ENCODE measurements at regions not wholly inside any gene's neighbourhood (a gene's known extent, or its start where the extent isn't known, plus 50 kb on each side); places are given as distances from the start of the nearest gene placed in this dataset.

DNA sequence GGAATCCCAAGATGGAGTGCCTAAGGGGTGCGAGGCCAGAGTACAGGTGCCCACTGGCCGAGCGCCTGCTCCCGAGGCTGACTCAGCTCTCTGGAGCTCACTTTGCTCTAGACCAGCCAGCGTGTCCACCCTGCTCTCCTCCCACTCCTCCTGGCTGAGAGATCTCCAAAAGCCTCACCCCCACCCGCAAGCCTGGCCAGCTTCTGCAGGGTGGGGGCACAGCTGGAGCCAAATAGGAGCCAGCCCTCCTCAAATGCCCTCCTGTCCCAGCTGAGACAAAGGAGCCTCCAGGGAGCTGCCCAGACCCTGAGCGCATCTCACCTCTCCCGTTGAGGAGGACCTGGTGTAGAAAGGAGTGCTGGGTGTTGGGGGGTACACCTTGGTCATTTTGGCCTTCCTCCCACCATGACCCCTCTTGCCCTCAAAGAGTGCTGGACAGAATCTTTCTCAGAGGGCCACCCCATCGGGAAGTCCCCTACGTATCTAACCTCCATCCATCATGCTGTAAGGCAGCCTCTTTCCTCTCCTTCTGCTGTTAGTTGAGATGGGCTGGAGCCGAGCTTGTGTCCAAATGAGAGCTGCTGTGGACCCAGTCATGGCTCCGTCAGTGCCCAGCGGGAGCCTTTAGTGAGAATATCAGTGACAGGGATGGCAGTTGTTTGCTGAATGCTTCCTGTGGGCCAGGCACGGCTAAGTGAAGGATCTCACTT is 123.9 kb upstream of the VSTM2B start:
- Histone ChIP-seq H3K4ac (replicated peaks; ENCODE audit: insufficient read length, low read depth, low read length) (no peak overlapping the region), H2BK20ac (ENCODE audit: low read length) (no peak overlapping the region), H3K4me2 (ENCODE audit: insufficient read depth in 1 of 2, low read depth in 2 of 2, low read length in 2 of 2) (no peak overlapping the region), H2AFZ (ENCODE audit: low read length) (no peak overlapping the region), H2BK120ac (replicated peaks; ENCODE audit: low read depth, low read length) (no peak overlapping the region), H2BK15ac (ENCODE audit: low read length) (no peak overlapping the region), H3K36me3 (ENCODE audit: control insufficient read depth in 2 of 4, insufficient read depth in 4 of 4, low read length in 3 of 4) (no peaks in the 10 kb centered on the region), H3K56ac (replicated peaks; ENCODE audit: insufficient read length, low read depth, low read length) (no peak overlapping the region), H2BK12ac (ENCODE audit: low read depth, low read length) (no peak overlapping the region), H2BK5ac (ENCODE audit: low read depth, low read length) (no peak overlapping the region), H3K27me3 (replicated peaks in 1 of 4; ENCODE audit: control insufficient read depth in 3 of 4, extremely low read depth in 1 of 4, insufficient read depth in 3 of 4, low read length in 3 of 4) (peaks cover 0 to 5% (median 3%) of the 10 kb centered on the region in 4 experiments; a peak in 4 of 7 replicates), H3K27ac (ENCODE audit: low read depth, low read length) (no peak overlapping the region), H3K23ac (ENCODE audit: insufficient read length) (no peak overlapping the region), H3K4me1 (replicated peaks in 1 of 4; ENCODE audit: control insufficient read depth in 3 of 4, insufficient read depth in 4 of 4, low read length in 3 of 4) (peaks cover 0 to 14% (median 8%) of the 10 kb centered on the region in 4 experiments; a peak in 5 of 7 replicates), H4K5ac (ENCODE audit: insufficient read length, low read depth, low read length) (no peak overlapping the region), H3K9ac (replicated peaks in 1 of 4; ENCODE audit: extremely low read depth in 1 of 4, low read depth in 3 of 4, low read length in 3 of 4) (no peak overlapping the region), H3K18ac (ENCODE audit: extremely low read depth, low read length) (no peak overlapping the region), H2AK5ac (ENCODE audit: low read depth, low read length) (no peak overlapping the region), H3K79me1 (ENCODE audit: low read depth, low read length) (no peaks in the 10 kb centered on the region), H4K91ac (replicated peaks; ENCODE audit: insufficient read length, low read length) (no peak overlapping the region), H3K23me2 (ENCODE audit: low read depth, low read length) (peaks cover 4% of the 10 kb centered on the region; the same call in 1 of the 2 replicates), H3K4me3 (ENCODE audit: extremely low read depth in 1 of 4, insufficient read depth in 2 of 4, low read depth in 3 of 4, low read length in 4 of 4) (no peak overlapping the region), H4K20me1 (replicated peaks in 1 of 2; ENCODE audit: control insufficient read depth in 1 of 2, insufficient read depth in 2 of 2, low read length in 2 of 2) (no peaks in the 10 kb centered on the region), H4K8ac (ENCODE audit: extremely low read depth, insufficient read depth, low read length) (no peak overlapping the region), H3K79me2 (ENCODE audit: control insufficient read depth in 1 of 2, insufficient read depth in 2 of 2, low read length in 2 of 2) (no peaks in the 10 kb centered on the region), H3K14ac (ENCODE audit: insufficient read length) (no peak overlapping the region), H3K9me3 (ENCODE audit: insufficient read depth in 2 of 2, low read depth in 1 of 2, low read length in 1 of 2) (no peaks in the 10 kb centered on the region)
- 86% methylated on average over 14 of the region's 14 CpGs; no CpG with 5 or more reads in 1 of the 2 experiments for WGBS, 2 experiments (ENCODE audit: extremely low coverage in 1 of 2, insufficient coverage in 1 of 2, insufficient read length in 1 of 2, insufficient replicate concordance in 2 of 2, low coverage in 1 of 2, low lambda C conversion rate in 2 of 2, missing lambda C conversion rate in 1 of 2)
- no peak for TF ChIP-seq SP1 (IDR thresholded peaks at IDR 0.05; ENCODE audit: low read depth, low read length)
- TF ChIP-seq JUND (IDR thresholded peaks at IDR 0.05; ENCODE audit: low read length), result no peak
- no peak for TF ChIP-seq SUZ12 (IDR thresholded peaks at IDR 0.05; ENCODE audit: low read length)
- TF ChIP-seq SRF (IDR thresholded peaks at IDR 0.05; ENCODE audit: low read depth, low read length), result no peak
- DNase-seq (ENCODE audit: low read depth in 1 of 2, low spot score in 2 of 2) (no peak), FAIRE-seq (no peak)
- ChIA-PET POLR2A (ENCODE audit: partially characterized antibody) (no interaction called here), CTCF (ENCODE audit: partially characterized antibody) (interaction anchor here (1.1 to 2.3 kb wide), 3 partner anchors 14 to 126 kb away, joined by 5 to 7 read pairs (median 5); no protein-coding TSS in a partner anchor)
